IPS-NIHi7 (cell line): ENCODE measurements at regions not wholly inside any gene's neighbourhood (a gene's known extent, or its start where the extent isn't known, plus 50 kb on each side); places are given as distances from the start of the nearest gene placed in this dataset.
"Not testable (repeated sequence)": the region's sequence is repeated elsewhere in the genome, so short reads cannot be mapped to it uniquely, and the experiment has no call there.

Source experiments
- DNase-seq: peaks from one replicate; pipeline ENCODE4 v3.0.0; 2012; ENCODE audit warnings: mixed read lengths; ENCODE audit errors: extremely low spot score

DNA sequence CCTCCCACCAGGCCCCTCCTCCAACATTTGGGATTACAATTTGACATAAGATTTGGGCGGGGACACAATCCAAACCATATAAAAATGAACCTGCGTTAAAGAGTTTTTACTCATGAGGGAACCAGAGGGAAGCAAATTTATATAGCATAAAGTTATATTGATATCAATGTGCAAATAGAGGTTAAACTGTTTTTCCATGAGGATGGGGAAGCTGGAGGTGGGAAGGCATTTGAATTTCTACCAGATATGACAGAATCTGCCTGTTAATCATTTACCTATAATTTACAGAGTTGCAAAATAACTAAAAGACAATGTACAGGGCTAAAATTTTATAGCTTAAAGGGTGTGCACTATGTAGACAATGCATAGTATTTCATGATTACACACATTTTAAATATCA is 322.0 kb upstream of the FKBP1C start:
- DNase-seq = no peak

DNA sequence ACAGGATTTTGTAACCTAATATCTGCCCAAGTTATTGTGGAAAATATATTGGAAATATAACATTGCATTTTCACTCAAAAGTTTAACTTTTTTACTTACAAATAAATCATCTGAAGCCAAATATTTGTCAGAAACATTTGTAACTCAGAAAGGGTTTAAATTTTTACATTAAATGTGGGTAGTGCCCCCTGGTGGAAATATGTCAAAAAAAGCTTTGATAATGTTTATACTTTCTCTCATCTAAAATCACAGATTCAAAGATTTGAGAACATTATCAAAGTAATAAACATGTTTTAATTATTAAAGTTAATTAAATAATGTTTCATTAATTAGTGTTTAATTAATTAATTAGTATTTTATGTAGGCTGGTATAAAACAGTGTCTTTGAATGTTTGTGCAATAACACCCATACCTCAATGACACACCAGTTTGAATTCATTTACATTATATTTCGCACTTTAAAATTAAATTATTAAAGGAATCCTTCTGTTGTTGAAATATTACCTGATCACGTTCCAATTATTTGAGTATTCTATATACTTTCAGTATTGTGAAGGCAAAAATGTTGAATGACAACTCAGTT is 320.1 kb upstream of the FKBP1C start:
- DNase-seq = no peak

DNA sequence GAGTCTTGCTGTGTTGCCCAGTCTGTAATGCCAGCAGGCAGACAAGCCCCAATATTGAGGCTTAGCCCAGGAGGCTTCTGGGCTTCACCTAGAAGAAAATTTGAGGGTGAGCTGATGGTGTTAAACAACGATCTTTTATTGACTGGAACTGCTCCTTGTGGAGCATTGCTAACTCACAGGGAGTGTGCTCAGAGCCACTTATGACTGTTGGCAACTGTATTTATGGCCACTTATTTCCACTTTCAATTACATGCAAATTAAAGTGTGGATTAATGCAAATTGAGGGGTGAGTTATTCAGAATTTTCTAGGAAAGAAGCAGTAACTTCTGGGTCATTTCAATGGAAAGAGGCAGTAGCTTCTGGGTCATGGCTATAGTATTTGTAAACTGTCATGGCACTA is 317.2 kb upstream of the FKBP1C start:
- no peak for DNase-seq

DNA sequence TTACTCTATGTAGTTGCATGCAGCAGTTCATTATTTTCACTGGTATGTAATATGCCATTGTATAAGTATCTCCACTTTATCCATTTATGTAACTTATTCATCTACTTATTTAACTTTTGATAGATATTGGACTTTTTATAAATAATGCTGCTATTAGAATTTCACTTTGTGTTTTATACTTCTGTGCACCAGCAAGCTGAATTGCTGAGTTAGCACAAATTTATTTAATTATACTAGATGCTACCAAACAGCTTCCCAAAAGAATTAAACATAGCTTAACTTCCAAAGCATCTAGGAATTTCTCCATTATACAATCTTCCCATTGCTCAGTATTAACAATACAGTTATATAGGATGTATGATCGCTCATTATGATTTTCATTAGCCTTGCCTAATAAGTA is 308.0 kb upstream of the FKBP1C start:
- DNase-seq = no peak

DNA sequence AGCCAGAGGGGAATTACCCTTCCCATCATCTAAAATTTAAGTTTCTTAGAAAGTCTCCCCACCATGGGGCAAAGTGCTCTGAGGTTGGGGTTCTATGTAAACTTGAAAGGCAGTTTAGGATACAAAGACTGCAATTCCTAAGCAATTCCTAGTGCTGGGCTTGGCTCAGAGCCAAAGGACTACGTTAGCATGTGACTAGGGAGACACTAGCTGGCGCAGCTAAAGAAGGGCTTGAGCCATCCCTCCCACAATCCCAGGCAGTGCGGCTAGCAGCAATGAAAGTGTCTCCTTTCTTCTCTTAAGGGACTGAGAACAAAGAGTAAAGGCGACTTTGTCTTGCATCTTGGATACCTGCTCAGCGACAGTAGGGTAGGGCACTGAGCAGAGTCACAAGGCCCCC is 306.6 kb upstream of the FKBP1C start:
- DNase-seq = peak; percentile 9

DNA sequence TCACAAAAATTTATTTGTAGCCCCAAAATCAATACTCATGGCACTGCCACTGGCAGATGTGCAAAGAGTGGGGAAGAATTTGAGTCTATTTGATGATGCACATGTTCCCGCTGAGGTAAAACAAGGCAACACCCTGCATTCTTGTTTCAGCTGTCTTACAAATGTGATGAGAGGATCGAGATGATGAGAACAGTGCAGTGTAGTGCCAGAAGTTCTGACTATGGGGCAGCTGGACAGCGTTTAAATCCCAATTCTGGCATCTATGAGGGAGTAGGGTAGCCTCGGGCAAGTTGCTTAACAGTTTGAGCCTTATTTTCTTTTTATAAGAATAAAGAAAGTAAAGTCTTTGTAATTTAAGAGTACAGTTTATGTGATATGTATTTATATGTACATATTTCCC is 296.7 kb upstream of the FKBP1C start:
- no peak for DNase-seq

DNA sequence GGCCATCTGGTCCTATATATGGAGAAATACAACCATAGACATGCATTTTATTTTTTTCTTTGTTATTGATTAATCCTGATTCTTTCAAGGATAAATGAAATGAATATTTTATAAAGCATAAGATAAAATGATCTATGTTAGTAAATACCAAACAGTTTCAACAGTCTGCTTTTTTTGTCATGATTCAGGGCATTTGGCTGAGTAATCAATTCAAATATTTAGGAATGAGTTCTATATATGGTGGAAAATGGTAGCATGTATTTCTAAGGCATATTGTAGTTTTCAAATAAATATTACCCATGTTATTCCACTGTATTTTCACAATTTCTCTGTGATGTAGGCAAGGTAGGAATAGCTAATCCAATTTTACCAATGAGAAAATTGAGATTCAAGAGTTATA is 287.5 kb upstream of the FKBP1C start:
- no peak for DNase-seq

DNA sequence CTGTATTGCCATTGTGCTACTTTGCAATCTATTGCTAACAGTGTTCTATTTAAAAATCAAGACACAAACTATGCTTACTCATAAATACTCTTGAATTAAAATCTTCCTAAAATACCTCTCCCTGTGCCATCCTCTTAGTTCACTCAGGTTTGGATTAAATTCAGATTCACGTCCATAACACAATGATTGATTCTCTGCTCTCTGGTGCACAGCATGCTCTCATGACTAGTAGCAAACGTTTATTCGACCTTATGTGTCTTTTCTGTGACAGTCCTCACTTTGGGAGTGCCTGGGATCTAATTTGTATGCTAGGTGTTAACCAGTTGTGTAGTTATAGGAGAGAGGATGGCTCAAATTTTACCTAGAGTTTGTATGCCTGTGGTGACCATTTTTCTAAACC is 270.4 kb upstream of the FKBP1C start:
- DNase-seq = no peak

DNA sequence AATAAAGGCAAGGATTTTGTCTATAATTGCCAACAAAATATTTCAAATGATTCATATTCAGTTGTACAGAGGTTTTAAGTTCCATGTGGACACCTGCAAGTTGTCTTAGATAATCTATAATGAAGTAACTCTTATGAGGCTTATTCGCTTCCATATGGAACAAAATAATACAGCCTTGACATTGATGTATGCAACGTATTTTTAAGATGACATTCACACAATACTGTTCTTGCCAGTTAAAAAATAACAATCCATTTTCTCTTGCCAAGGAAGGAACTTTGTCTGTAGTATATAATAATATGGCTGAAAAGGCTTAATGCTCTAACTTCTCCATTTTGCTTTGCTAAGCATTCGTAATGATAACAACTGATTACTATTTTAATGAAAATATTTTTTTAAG is 269.3 kb upstream of the FKBP1C start:
- DNase-seq = no peak

DNA sequence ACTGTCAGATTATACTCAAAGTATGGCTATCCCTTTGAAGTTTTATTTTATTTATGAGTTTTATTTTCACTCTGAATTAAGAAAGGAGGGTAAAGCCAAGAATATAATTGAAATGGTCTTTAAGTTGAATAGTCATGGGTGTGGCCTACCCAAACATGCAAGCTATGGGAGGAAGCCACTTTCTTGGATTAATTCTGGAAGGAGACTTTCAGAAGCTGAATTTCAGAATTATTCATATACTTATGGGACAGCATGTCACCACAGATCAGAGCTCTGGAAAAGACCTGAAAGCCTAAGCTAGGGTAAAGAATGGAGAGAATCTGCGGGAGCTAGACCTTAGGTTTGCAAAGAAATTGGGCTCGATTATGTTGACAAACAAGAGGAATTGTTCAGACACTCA is 242.4 kb upstream of the FKBP1C start:
- no peak for DNase-seq

DNA sequence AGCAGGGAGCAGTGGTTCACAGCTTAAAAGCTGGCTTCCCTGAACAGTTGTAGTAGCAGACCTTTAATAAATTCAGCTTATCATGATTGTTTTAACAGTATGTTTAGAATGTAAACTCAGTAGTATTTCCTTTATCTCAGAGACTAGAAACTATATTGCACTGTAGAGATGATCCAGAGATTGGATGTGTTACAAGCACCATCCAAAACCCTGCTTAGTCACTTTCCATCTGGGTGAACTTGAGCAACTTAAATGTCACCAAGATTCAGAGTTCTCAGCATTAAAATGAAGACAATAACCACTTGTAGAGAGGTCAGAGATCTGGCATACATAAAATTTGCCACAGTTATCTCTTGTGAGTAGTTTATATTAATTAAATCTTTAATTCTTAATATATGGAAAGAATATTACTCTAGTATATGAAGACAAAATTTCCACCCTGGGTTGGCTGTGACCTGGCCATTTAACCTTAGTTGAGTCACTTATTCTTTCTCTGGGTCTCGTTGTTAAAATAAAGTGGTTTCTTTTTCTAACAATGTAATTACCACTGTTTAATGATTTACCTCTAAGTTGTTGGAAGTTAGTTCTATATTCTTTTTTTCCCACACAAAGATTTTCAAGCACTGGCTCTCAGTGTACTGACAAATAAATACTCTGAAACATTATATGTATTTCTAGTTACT is 239.2 kb upstream of the FKBP1C start:
- no peak for DNase-seq

DNA sequence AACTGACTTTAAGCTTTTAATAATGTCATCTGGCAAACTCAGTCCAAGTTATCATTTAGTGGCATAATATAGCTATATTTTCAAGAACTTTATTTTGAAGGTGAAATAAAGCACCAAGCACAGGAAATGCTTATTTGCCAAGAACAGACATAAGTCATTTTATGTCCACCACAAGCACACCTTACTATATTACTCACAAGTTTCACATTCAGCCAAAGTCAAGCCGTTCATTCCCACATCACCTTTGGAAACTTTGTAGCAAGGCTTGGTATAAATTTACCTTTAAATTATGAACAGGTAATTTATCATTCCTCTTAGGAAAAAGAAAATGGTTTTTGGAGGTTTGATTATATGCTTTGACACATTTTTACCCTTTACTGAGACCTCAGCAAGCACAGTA is 236.8 kb upstream of the FKBP1C start:
- no peak for DNase-seq

DNA sequence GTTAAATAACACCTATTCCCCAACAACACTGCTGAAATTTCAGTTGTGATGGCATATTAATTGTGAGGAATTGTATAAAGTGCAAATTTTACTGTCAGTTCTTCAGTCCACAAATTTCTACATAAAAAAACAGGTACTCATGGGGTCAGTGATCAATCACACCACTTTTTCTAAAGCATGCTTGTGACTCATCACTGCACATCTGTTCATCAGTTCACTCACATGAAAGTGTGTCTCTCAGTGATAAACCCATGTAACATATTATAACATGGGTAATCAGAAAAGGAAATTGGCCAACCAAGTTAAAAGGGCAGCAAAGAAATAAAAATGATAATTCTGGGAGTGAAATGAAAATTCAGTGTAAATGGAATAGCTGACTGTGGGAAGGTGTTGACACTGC is 234.7 kb upstream of the FKBP1C start:
- no peak for DNase-seq

DNA sequence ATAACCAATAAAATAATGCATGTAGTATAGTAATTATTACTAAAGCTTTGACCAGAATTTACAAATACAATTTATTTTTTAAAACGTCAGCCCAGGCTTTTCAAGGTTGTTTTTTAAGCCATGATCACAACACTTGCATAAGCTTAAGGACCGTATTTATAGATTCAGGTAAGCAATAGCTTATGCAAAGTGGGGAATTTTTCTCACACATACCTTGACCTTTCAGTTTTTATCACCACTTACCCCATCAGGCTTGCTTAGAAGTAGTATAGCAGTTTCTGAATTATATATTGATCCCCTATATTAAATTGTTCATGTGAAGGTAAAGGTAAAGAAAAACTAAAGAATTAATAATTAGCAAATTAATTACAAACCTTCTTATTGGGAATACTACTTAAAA is 232.3 kb upstream of the FKBP1C start:
- DNase-seq = no peak

DNA sequence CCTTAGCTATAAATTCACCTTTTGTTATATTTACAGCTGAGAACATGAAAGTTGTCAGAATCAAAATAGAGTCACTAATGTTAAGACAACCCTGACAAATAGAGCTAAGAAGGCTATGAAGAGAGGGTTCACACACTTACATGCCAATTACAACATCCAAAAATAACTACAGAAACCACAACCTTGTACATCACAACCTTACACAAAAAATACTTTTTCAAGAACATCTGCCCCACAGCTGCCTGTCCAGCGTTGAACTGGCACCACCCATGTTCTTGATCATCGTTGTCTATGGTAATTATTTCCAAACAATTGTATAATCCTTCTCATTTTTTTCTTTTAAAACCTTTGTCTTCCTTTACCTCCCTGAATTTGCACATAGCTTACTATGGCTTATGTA is 231.2 kb upstream of the FKBP1C start:
- DNase-seq = no peak

DNA sequence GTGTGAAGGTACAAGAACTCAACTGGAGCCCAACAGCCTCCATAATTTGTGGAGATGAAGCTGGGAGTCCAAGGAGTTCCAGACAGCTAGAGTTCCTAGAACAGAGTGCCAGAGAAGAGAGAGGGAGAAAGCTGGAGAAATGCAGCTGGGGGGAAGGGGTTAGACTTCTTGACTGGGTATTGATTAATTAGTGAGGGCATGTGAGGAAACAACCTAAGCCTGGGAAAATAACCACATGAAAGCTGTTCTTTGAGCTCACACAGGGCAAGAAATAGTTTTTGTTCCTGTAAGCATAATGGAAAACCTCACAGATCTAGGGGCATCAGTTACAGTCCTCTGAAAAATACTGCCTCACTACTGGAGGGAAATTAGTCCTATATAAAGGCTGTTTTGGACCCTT is 230.5 kb upstream of the FKBP1C start:
- no peak for DNase-seq

DNA sequence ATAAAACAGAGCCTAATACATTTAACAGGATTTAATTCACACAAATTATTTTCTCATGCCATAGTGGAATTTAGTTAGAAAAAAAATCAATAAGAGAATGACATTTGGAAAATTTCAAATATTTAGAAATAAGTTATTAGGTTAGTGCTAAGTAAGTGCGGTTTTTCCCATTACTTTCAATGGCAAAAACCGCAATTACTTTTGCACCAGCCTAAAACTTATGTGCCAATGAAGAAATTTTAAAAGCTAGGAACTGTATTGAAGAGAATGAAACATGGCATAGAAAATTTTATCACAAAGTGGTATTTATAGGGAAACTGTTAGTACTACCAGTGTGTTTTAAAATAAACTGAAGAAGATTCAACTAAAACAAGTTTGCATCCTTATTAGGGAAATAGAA is 228.3 kb upstream of the FKBP1C start:
- DNase-seq = no peak

DNA sequence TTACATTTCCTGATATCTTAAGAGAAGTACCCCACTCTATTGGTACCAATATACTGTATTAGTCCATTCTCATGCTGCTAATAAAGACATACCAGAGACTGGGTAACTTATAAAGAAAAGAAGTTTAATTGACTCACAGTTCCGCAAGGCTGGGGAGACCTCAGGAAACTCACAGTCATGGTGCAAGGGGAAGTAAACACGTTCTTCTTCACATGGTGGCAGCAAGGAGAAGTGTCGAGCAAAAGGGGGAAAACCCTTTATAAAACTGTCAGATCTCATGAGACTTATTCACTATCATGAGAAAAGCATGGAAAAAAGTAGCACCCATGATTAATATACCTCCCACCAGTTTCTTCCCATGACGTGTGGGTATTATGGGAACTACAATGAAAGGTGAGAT is 219.6 kb upstream of the FKBP1C start:
- not testable (repeated sequence) for DNase-seq

DNA sequence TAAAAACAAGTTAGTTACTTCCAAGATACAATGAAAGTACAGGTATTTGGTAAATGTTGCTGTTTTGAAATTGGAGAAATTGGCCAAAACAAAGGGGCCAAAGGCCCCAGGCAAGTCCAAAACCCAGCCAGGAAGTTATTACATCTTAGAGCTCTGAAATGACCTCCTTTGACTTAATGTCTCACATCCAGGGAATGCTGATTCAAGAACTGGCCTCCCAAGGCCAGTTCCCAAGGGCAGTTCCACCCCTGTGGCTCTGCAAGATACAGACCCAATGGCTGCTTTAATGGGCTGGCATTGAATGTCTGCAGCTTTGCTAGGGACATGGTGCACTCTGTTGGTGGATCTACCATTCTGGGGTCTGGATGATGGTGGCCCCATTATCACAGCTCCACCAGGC is 217.3 kb upstream of the FKBP1C start:
- no peak for DNase-seq

DNA sequence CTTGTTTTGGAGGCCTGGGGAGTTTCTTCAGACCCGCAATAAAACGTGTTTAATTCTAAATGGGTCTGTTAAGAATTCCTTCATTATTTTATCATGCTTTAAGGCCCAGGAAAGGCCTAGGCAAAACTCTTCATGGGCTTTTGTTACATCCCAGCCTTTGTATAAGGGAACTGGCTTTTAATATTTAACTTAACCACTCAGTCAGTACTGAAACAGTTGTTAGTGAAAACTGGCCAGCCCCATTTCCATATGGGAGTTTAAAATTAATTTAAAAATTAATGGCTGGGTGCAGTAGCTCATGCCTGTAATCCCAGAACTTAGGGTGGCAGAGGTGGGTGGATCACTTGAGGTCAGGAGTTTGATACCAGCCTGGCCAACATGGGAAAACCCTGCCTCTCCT is 213.2 kb upstream of the FKBP1C start:
- no peak for DNase-seq

DNA sequence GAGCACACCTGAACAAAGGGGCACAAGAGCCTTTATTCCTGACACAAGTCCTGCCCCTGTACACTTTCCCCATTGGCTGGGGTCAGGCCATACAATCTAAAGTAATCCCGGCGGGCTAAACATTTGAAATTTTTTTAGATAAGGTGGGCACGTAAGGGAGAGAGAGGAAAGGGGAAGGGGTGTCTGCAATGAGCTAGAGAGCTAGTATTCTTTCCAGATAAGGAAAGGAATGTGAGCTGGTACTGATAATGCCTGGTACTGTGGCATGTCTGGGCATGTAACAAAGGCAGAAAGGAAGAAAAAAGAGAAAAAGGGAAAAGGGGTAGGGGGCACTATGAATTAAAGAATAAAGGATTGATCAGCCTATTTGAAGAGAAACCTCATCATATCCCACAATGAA is 212.0 kb upstream of the FKBP1C start:
- DNase-seq = not testable (repeated sequence)

DNA sequence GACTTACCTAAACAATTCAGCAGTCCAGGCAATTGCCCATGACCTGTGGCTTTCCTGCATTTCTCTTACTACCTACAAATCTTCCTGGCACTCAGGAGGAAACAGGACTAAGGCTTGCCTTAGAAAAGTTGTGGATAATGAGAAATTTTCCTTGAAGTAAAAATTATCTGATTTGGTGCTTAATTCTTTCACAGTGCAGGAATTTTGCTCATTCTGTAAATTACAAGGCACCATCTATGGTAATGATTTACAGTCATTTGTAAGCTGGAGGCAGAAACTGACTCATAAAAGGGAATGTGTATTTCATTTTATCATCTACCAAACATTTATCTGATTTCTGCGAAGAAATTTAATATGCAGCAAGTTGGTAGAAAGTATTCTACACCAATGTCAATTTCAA is 211.5 kb upstream of the FKBP1C start:
- DNase-seq = no peak

DNA sequence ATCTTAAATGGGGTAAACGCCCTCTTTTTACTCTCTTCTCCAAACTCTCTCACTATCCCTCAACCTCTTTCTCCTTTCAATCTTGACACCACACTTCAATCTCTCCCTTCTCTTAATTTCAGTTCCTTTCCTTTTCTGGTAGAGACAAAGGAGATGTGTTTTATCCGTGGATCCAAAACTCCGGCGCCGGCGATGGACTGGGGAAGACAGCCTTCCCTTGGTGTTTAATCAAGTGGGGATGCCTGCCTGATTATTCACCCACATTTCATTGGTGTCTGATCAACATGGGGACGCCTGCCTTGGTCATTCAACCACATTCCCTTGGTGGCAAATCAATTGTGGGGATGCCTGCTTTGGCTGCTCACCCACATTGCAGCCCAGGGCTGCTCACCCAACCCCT is 205.3 kb upstream of the FKBP1C start:
- DNase-seq = not testable (repeated sequence)

DNA sequence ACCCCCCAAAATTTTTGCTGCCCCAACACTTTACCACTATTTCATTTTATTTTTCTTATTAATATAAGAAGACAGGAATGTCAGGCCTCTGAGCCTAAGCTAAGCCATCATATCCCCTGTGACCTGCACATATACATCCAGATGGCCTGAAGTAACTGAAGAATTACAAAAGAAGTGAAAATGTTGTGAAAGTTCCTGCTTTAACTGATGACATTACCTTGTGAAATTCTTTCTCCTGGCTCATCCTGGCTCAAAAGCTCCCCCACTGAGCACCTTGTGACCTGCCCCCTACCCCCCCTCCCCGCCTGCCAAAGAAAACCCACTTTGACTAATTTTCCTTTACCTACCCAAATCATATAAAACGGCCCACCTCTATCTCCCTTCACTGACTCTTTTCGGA is 200.3 kb upstream of the FKBP1C start:
- DNase-seq = not testable (repeated sequence)
